ENCODE measurements at regions not wholly inside any gene's neighbourhood (a gene's known extent, or its start where the extent isn't known, plus 50 kb on each side); places are given as distances from the start of the nearest gene placed in this dataset.
"Not testable (repeated sequence)": the region's sequence is repeated elsewhere in the genome, so short reads cannot be mapped to it uniquely, and the experiment has no call there.

- no peak for DNase-seq (ENCODE audit: low spot score)
Observed at GRCh38 chr11:22920939-22921565, 60.8 kb upstream of the CCDC179 start.

GRCh38 chr11:22922672-22923071 lies 62.4 kb upstream of the CCDC179 start:
- DNase-seq (ENCODE audit: low spot score), result no peak

GRCh38 chr11:22923561-22923960 lies 63.3 kb upstream of the CCDC179 start:
- no peak for DNase-seq (ENCODE audit: low spot score)

GRCh38 chr11:22926341-22926740 lies 66.1 kb upstream of the CCDC179 start:
- no peak for DNase-seq (ENCODE audit: low spot score)

GRCh38 chr11:22927793-22928192 lies 67.5 kb upstream of the CCDC179 start:
- DNase-seq (ENCODE audit: low spot score), result no peak

GRCh38 chr11:22928207-22928917 lies 68.1 kb upstream of the CCDC179 start:
- no peak for DNase-seq (ENCODE audit: low spot score)

- DNase-seq (ENCODE audit: low spot score), result no peak
Observed at GRCh38 chr11:22930816-22931594, 70.7 kb upstream of the CCDC179 start.

GRCh38 chr11:22938691-22939090 lies 78.4 kb upstream of the CCDC179 start:
- DNase-seq (ENCODE audit: low spot score), result no peak

GRCh38 chr11:22941544-22941943 lies 81.3 kb upstream of the CCDC179 start:
- not testable (repeated sequence) for DNase-seq (ENCODE audit: low spot score)

GRCh38 chr11:22957786-22958185 lies 97.5 kb upstream of the CCDC179 start:
- no peak for DNase-seq (ENCODE audit: low spot score)

- DNase-seq (ENCODE audit: low spot score), result no peak
Observed at GRCh38 chr11:22974251-22974650, 114.0 kb upstream of the CCDC179 start.

- no peak for DNase-seq (ENCODE audit: low spot score)
Observed at GRCh38 chr11:22976146-22976545, 115.9 kb upstream of the CCDC179 start.

- DNase-seq (ENCODE audit: low spot score), result no peak
Observed at GRCh38 chr11:22982903-22983302, 122.6 kb upstream of the CCDC179 start.

- DNase-seq (ENCODE audit: low spot score), result no peak
Observed at GRCh38 chr11:22984045-22984444, 123.8 kb upstream of the CCDC179 start.

- no peak for DNase-seq (ENCODE audit: low spot score)
Observed at GRCh38 chr11:22989371-22989770, 129.1 kb upstream of the CCDC179 start.

GRCh38 chr11:22991196-22991595 lies 130.9 kb upstream of the CCDC179 start:
- DNase-seq (ENCODE audit: low spot score), result no peak

GRCh38 chr11:23006730-23007129 lies 146.5 kb upstream of the CCDC179 start:
- no peak for DNase-seq (ENCODE audit: low spot score)

- no peak for DNase-seq (ENCODE audit: low spot score)
Observed at GRCh38 chr11:23010790-23011335, 150.6 kb upstream of the CCDC179 start.

GRCh38 chr11:23012930-23013329 lies 152.7 kb upstream of the CCDC179 start:
- no peak for DNase-seq (ENCODE audit: low spot score)

GRCh38 chr11:23013509-23013908 lies 153.2 kb upstream of the CCDC179 start:
- DNase-seq (ENCODE audit: low spot score), result no peak

- DNase-seq (ENCODE audit: low spot score), result no peak
Observed at GRCh38 chr11:23021287-23021863, 161.1 kb upstream of the CCDC179 start.

- DNase-seq (ENCODE audit: low spot score), result no peak
Observed at GRCh38 chr11:23022854-23023253, 162.6 kb upstream of the CCDC179 start.
